ENCODE measurements at regions not wholly inside any gene's neighbourhood (a gene's known extent, or its start where the extent isn't known, plus 50 kb on each side); places are given as distances from the start of the nearest gene placed in this dataset.

- no peak for TF ChIP-seq FOXP2 (optimal IDR thresholded peaks at IDR 0.05; ENCODE audit: borderline replicate concordance, extremely low read depth, extremely low read length, insufficient read depth)
- TF ChIP-seq, protein P1, sequence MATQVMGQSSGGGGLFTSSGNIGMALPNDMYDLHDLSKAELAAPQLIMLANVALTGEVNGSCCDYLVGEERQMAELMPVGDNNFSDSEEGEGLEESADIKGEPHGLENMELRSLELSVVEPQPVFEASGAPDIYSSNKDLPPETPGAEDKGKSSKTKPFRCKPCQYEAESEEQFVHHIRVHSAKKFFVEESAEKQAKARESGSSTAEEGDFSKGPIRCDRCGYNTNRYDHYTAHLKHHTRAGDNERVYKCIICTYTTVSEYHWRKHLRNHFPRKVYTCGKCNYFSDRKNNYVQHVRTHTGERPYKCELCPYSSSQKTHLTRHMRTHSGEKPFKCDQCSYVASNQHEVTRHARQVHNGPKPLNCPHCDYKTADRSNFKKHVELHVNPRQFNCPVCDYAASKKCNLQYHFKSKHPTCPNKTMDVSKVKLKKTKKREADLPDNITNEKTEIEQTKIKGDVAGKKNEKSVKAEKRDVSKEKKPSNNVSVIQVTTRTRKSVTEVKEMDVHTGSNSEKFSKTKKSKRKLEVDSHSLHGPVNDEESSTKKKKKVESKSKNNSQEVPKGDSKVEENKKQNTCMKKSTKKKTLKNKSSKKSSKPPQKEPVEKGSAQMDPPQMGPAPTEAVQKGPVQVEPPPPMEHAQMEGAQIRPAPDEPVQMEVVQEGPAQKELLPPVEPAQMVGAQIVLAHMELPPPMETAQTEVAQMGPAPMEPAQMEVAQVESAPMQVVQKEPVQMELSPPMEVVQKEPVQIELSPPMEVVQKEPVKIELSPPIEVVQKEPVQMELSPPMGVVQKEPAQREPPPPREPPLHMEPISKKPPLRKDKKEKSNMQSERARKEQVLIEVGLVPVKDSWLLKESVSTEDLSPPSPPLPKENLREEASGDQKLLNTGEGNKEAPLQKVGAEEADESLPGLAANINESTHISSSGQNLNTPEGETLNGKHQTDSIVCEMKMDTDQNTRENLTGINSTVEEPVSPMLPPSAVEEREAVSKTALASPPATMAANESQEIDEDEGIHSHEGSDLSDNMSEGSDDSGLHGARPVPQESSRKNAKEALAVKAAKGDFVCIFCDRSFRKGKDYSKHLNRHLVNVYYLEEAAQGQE (IDR thresholded peaks at IDR 0.05; ENCODE audit: insufficient read depth in 1 of 2, low read depth in 2 of 2, low read length in 2 of 2) = no peak
- no peak for TF ChIP-seq POLR2AphosphoS5 (IDR thresholded peaks at IDR 0.05; ENCODE audit: low read depth, low read length)
- TF ChIP-seq SIN3A (IDR thresholded peaks at IDR 0.05; ENCODE audit: borderline replicate concordance, insufficient read depth, low read length) = no peak
- TF ChIP-seq TAF1 (IDR thresholded peaks at IDR 0.05; ENCODE audit: borderline replicate concordance, insufficient read depth, low read length) = no peak
Measured at GRCh38 chr6:130717657-130718056, 109.5 kb upstream of the SMLR1 start.

DNA sequence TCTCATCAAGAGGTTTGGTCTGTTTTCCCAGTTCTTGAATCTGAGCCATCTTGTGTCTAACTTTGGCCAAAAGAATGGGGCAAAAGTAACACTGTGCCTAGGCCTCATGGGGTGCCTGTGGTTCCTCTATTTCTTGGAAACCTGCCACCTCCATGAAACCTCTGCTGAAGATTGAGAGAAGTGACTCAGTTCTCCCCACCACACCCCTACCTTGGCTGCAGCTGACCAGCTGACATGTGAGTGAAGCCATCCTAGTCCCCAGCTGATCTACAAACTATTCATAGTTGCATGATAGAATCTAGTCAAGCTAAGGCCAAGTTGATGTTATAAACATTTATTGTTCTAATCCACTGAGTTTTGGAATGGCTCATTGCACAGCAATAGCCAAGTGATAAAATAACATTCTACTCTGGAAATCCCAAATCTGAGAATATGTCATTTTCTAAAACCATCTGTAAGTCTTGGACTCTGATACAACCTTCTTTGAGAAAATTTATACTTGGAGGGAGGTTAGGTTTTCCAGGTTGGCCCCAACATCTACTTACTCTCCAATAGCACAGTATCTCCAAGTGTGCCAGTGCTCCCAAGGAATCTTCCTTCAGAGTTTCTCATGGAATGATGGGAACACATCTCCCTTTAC is 107.0 kb upstream of the SMLR1 start:
- TF ChIP-seq SIN3A (IDR thresholded peaks at IDR 0.05; ENCODE audit: borderline replicate concordance, insufficient read depth, low read length) (no peak), POLR2AphosphoS5 (IDR thresholded peaks at IDR 0.05; ENCODE audit: low read depth, low read length) (no peak), FOXP2 (optimal IDR thresholded peaks at IDR 0.05; ENCODE audit: borderline replicate concordance, extremely low read depth, extremely low read length, insufficient read depth) (no peak), TAF1 (IDR thresholded peaks at IDR 0.05; ENCODE audit: borderline replicate concordance, insufficient read depth, low read length) (no peak)
- TF ChIP-seq, protein P1 (IDR thresholded peaks at IDR 0.05; ENCODE audit: insufficient read depth in 1 of 2, low read depth in 2 of 2, low read length in 2 of 2) = no peak

GRCh38 chr6:130724089-130724488 is 103.1 kb upstream of the SMLR1 start:
- TF ChIP-seq, protein P1 (IDR thresholded peaks at IDR 0.05; ENCODE audit: insufficient read depth in 1 of 2, low read depth in 2 of 2, low read length in 2 of 2) = no peak
- TF ChIP-seq POLR2AphosphoS5 (IDR thresholded peaks at IDR 0.05; ENCODE audit: low read depth, low read length) = no peak

GRCh38 chr6:130725551-130725950 is 101.7 kb upstream of the SMLR1 start:
- TF ChIP-seq FOXP2 (optimal IDR thresholded peaks at IDR 0.05; ENCODE audit: borderline replicate concordance, extremely low read depth, extremely low read length, insufficient read depth) (no peak), SIN3A (IDR thresholded peaks at IDR 0.05; ENCODE audit: borderline replicate concordance, insufficient read depth, low read length) (no peak), TAF1 (IDR thresholded peaks at IDR 0.05; ENCODE audit: borderline replicate concordance, insufficient read depth, low read length) (no peak), POLR2AphosphoS5 (IDR thresholded peaks at IDR 0.05; ENCODE audit: low read depth, low read length) (no peak)
- TF ChIP-seq, protein P1 (IDR thresholded peaks at IDR 0.05; ENCODE audit: insufficient read depth in 1 of 2, low read depth in 2 of 2, low read length in 2 of 2) = no peak

GRCh38 chr6:130730600-130730999 is 96.6 kb upstream of the SMLR1 start:
- TF ChIP-seq, protein P1 (IDR thresholded peaks at IDR 0.05; ENCODE audit: insufficient read depth in 1 of 2, low read depth in 2 of 2, low read length in 2 of 2) = no peak
- no peak for TF ChIP-seq TAF1 (IDR thresholded peaks at IDR 0.05; ENCODE audit: borderline replicate concordance, insufficient read depth, low read length)
- no peak for TF ChIP-seq FOXP2 (optimal IDR thresholded peaks at IDR 0.05; ENCODE audit: borderline replicate concordance, extremely low read depth, extremely low read length, insufficient read depth)
- TF ChIP-seq POLR2AphosphoS5 (IDR thresholded peaks at IDR 0.05; ENCODE audit: low read depth, low read length) = no peak
- no peak for TF ChIP-seq SIN3A (IDR thresholded peaks at IDR 0.05; ENCODE audit: borderline replicate concordance, insufficient read depth, low read length)

Data from PFSK-1 (cell line).